ENCODE measurements at regions not wholly inside any gene's neighbourhood (a gene's known extent, or its start where the extent isn't known, plus 50 kb on each side); places are given as distances from the start of the nearest gene placed in this dataset.

GRCh38 chr1:90834354-90834885, 117.3 kb upstream of the BARHL2 start:
- H2AFZ ChIP-seq (ENCODE audit: insufficient read depth, low read length, poor library complexity): no peak overlapping the region
- H2BK120ac ChIP-seq (ENCODE audit: insufficient read depth, low read length, poor library complexity): no peak overlapping the region
- peaks cover 7 to 10% of the 10 kb centered on the region in 2 experiments for H3K4me1 ChIP-seq (ENCODE audit: control insufficient read depth in 1 of 2, insufficient read depth in 2 of 2, low read length in 2 of 2)
- H4K8ac ChIP-seq (ENCODE audit: low read depth, low read length): no peak overlapping the region
- no peak overlapping the region for H3K27ac ChIP-seq (ENCODE audit: low read depth, low read length)
- no peak overlapping the region for H3K4ac ChIP-seq (ENCODE audit: low read depth, low read length)
- peaks cover 8% of the 10 kb centered on the region for H3K9me3 ChIP-seq (ENCODE audit: insufficient read depth, low read depth, low read length)
- H3K4me3 ChIP-seq (ENCODE audit: low read depth, low read length): no peak overlapping the region
- no CpG with 5 or more reads among the region's 23 CpGs for WGBS (ENCODE audit: extremely low coverage, insufficient coverage, insufficient read length)
- DNase-seq: no peak
- H2BK5ac ChIP-seq (ENCODE audit: low read depth, low read length, poor library complexity): no peak overlapping the region
- H3K18ac ChIP-seq (ENCODE audit: low read length): no peak overlapping the region
- H4K91ac ChIP-seq (ENCODE audit: low read depth, low read length): no peak overlapping the region
- peaks cover 49% of the 10 kb centered on the region for H3K27me3 ChIP-seq (ENCODE audit: insufficient read depth, low read length)
- H3K23ac ChIP-seq (ENCODE audit: low read length): no peak overlapping the region
- no peaks in the 10 kb centered on the region for H3K79me2 ChIP-seq (ENCODE audit: control insufficient read depth, insufficient read depth, low read length, poor library complexity)
- H4K12ac ChIP-seq (ENCODE audit: low read depth, low read length): no peak overlapping the region
- no peaks in the 10 kb centered on the region for H3K36me3 ChIP-seq (ENCODE audit: control insufficient read depth in 1 of 2, insufficient read depth in 2 of 2, low read length in 2 of 2)
- H3K79me1 ChIP-seq (ENCODE audit: low read length): no peaks in the 10 kb centered on the region
- no peak overlapping the region for H3K9ac ChIP-seq (ENCODE audit: low read length)
- H2BK12ac ChIP-seq (ENCODE audit: low read length): no peak overlapping the region
- H3K4me2 ChIP-seq (ENCODE audit: low read length): no peak overlapping the region
- no peak overlapping the region for H3K14ac ChIP-seq (ENCODE audit: low read length)
- H2AK5ac ChIP-seq (ENCODE audit: low read length): no peak overlapping the region

- no peak overlapping the region for H4K91ac ChIP-seq (ENCODE audit: low read depth, low read length)
- H2AFZ ChIP-seq (ENCODE audit: insufficient read depth, low read length, poor library complexity): no peak overlapping the region
- H3K4me2 ChIP-seq (ENCODE audit: low read length): no peak overlapping the region
- no peaks in the 10 kb centered on the region for H3K36me3 ChIP-seq (ENCODE audit: control insufficient read depth in 1 of 2, insufficient read depth in 2 of 2, low read length in 2 of 2)
- H3K4ac ChIP-seq (ENCODE audit: low read depth, low read length): no peak overlapping the region
- no peaks in the 10 kb centered on the region for H3K79me1 ChIP-seq (ENCODE audit: low read length)
- no peak overlapping the region for H2BK120ac ChIP-seq (ENCODE audit: insufficient read depth, low read length, poor library complexity)
- no peak overlapping the region for H4K12ac ChIP-seq (ENCODE audit: low read depth, low read length)
- H3K27me3 ChIP-seq (ENCODE audit: insufficient read depth, low read length): peaks cover 46% of the 10 kb centered on the region
- H3K23ac ChIP-seq (ENCODE audit: low read length): no peak overlapping the region
- no peak overlapping the region for H4K8ac ChIP-seq (ENCODE audit: low read depth, low read length)
- H3K4me3 ChIP-seq (ENCODE audit: low read depth, low read length): no peak overlapping the region
- no peaks in the 10 kb centered on the region for H3K79me2 ChIP-seq (ENCODE audit: control insufficient read depth, insufficient read depth, low read length, poor library complexity)
- no peak overlapping the region for H2AK5ac ChIP-seq (ENCODE audit: low read length)
- H3K27ac ChIP-seq (ENCODE audit: low read depth, low read length): no peak overlapping the region
- H2BK12ac ChIP-seq (ENCODE audit: low read length): no peak overlapping the region
- H2BK5ac ChIP-seq (ENCODE audit: low read depth, low read length, poor library complexity): no peak overlapping the region
- no CpG with 5 or more reads among the region's 6 CpGs for WGBS (ENCODE audit: extremely low coverage, insufficient coverage, insufficient read length)
- no peak overlapping the region for H3K14ac ChIP-seq (ENCODE audit: low read length)
- peaks cover 7 to 10% of the 10 kb centered on the region in 2 experiments for H3K4me1 ChIP-seq (ENCODE audit: control insufficient read depth in 1 of 2, insufficient read depth in 2 of 2, low read length in 2 of 2)
- H3K9ac ChIP-seq (ENCODE audit: low read length): no peak overlapping the region
- H3K18ac ChIP-seq (ENCODE audit: low read length): no peak overlapping the region
- H3K9me3 ChIP-seq (ENCODE audit: insufficient read depth, low read depth, low read length): peaks cover 8% of the 10 kb centered on the region
- no peak for DNase-seq
These were observed 116.5 kb upstream of the BARHL2 start for GRCh38 chr1:90833466-90834110.

- H3K79me1 ChIP-seq (ENCODE audit: low read length): no peaks in the 10 kb centered on the region
These were observed 114.8 kb upstream of the BARHL2 start for GRCh38 chr1:90831910-90832309.

GRCh38 chr1:90826834-90827233, 109.7 kb upstream of the BARHL2 start:
- no peak overlapping the region for H4K8ac ChIP-seq (ENCODE audit: low read depth, low read length)
- no peak overlapping the region for H3K9ac ChIP-seq (ENCODE audit: low read length)
- H2BK12ac ChIP-seq (ENCODE audit: low read length): no peak overlapping the region
- no peak overlapping the region for H3K4me2 ChIP-seq (ENCODE audit: low read length)
- no peak overlapping the region for H2BK5ac ChIP-seq (ENCODE audit: low read depth, low read length, poor library complexity)
- H2BK120ac ChIP-seq (ENCODE audit: insufficient read depth, low read length, poor library complexity): no peak overlapping the region
- H3K18ac ChIP-seq (ENCODE audit: low read length): no peak overlapping the region
- H4K12ac ChIP-seq (ENCODE audit: low read depth, low read length): no peak overlapping the region
- no peaks in the 10 kb centered on the region for H3K4me1 ChIP-seq (ENCODE audit: control insufficient read depth in 1 of 2, insufficient read depth in 2 of 2, low read length in 2 of 2)
- no CpG with 5 or more reads among the region's 1 CpG for WGBS (ENCODE audit: extremely low coverage, insufficient coverage, insufficient read length)
- no peak overlapping the region for H4K91ac ChIP-seq (ENCODE audit: low read depth, low read length)
- H3K79me1 ChIP-seq (ENCODE audit: low read length): no peaks in the 10 kb centered on the region
- H2AFZ ChIP-seq (ENCODE audit: insufficient read depth, low read length, poor library complexity): no peak overlapping the region
- no peaks in the 10 kb centered on the region for H3K79me2 ChIP-seq (ENCODE audit: control insufficient read depth, insufficient read depth, low read length, poor library complexity)
- H3K23ac ChIP-seq (ENCODE audit: low read length): no peak overlapping the region
- H2AK5ac ChIP-seq (ENCODE audit: low read length): no peak overlapping the region
- no peak for DNase-seq
- H3K4me3 ChIP-seq (ENCODE audit: low read depth, low read length): no peak overlapping the region
- no peaks in the 10 kb centered on the region for H3K36me3 ChIP-seq (ENCODE audit: control insufficient read depth in 1 of 2, insufficient read depth in 2 of 2, low read length in 2 of 2)
- H3K27ac ChIP-seq (ENCODE audit: low read depth, low read length): no peak overlapping the region
- no peaks in the 10 kb centered on the region for H3K27me3 ChIP-seq (ENCODE audit: insufficient read depth, low read length)
- H3K9me3 ChIP-seq (ENCODE audit: insufficient read depth, low read depth, low read length): no peaks in the 10 kb centered on the region
- H3K4ac ChIP-seq (ENCODE audit: low read depth, low read length): no peak overlapping the region
- H3K14ac ChIP-seq (ENCODE audit: low read length): no peak overlapping the region

More at GRCh38 chr1:90831910-90832309, 114.8 kb upstream of the BARHL2 start:
- peaks cover 7 to 10% of the 10 kb centered on the region in 2 experiments for H3K4me1 ChIP-seq (ENCODE audit: control insufficient read depth in 1 of 2, insufficient read depth in 2 of 2, low read length in 2 of 2)
- H3K18ac ChIP-seq (ENCODE audit: low read length): no peak overlapping the region
- peaks cover 8% of the 10 kb centered on the region for H3K9me3 ChIP-seq (ENCODE audit: insufficient read depth, low read depth, low read length)
- no peak overlapping the region for H2AFZ ChIP-seq (ENCODE audit: insufficient read depth, low read length, poor library complexity)
- H2BK5ac ChIP-seq (ENCODE audit: low read depth, low read length, poor library complexity): no peak overlapping the region
- H2BK120ac ChIP-seq (ENCODE audit: insufficient read depth, low read length, poor library complexity): no peak overlapping the region
- no peak overlapping the region for H4K91ac ChIP-seq (ENCODE audit: low read depth, low read length)
- no peak overlapping the region for H3K4me3 ChIP-seq (ENCODE audit: low read depth, low read length)
- H2BK12ac ChIP-seq (ENCODE audit: low read length): no peak overlapping the region
- no peak overlapping the region for H4K8ac ChIP-seq (ENCODE audit: low read depth, low read length)
- DNase-seq: no peak
- no peak overlapping the region for H3K14ac ChIP-seq (ENCODE audit: low read length)
- no peaks in the 10 kb centered on the region for H3K36me3 ChIP-seq (ENCODE audit: control insufficient read depth in 1 of 2, insufficient read depth in 2 of 2, low read length in 2 of 2)
- no peak overlapping the region for H4K12ac ChIP-seq (ENCODE audit: low read depth, low read length)
- H3K9ac ChIP-seq (ENCODE audit: low read length): no peak overlapping the region
- no peak overlapping the region for H3K27ac ChIP-seq (ENCODE audit: low read depth, low read length)
- no peak overlapping the region for H2AK5ac ChIP-seq (ENCODE audit: low read length)
- WGBS (ENCODE audit: extremely low coverage, insufficient coverage, insufficient read length): no CpG with 5 or more reads among the region's 8 CpGs
- H3K79me2 ChIP-seq (ENCODE audit: control insufficient read depth, insufficient read depth, low read length, poor library complexity): no peaks in the 10 kb centered on the region
- H3K23ac ChIP-seq (ENCODE audit: low read length): no peak overlapping the region
- no peak overlapping the region for H3K4me2 ChIP-seq (ENCODE audit: low read length)
- peaks cover 41% of the 10 kb centered on the region for H3K27me3 ChIP-seq (ENCODE audit: insufficient read depth, low read length)
- no peak overlapping the region for H3K4ac ChIP-seq (ENCODE audit: low read depth, low read length)

Data from trophoblast cell (in vitro differentiated cells and primary cell).